Calu3 (cell line): ENCODE measurements at regions not wholly inside any gene's neighbourhood (a gene's known extent, or its start where the extent isn't known, plus 50 kb on each side); places are given as distances from the start of the nearest gene placed in this dataset.

Experiments used
- BruUV-seq: library from RNA; stranded (reverse); fragments of 400-500 nt; replicated peaks from 2 replicates; lab custom pipeline; 2021; lab: Mats Ljungman, UMichigan
- CTCF ChIA-PET: fragments of 300-600 bp; sonication (Branson Sonifier 250); formaldehyde crosslinking; loops from one replicate; lab custom pipeline; 2022; ENCODE audit warnings: antibody characterized with exemption; lab: Charles Lee
- DNase-seq: peaks from one replicate; pipeline ENCODE4 v3.0.0; 2022
- H3K27ac Mint-ChIP-seq: one replicate; pipeline ENCODE4 v1.8.0; 2022; ENCODE audit warnings: mixed read lengths; ENCODE audit not compliant: unreplicated experiment
- H3K27me3 Mint-ChIP-seq: one replicate; pipeline ENCODE4 v1.8.0; 2022; ENCODE audit warnings: mixed read lengths; ENCODE audit not compliant: unreplicated experiment
- H3K36me3 Mint-ChIP-seq: one replicate; pipeline ENCODE4 v1.8.0; 2022; ENCODE audit warnings: mild to moderate bottlenecking, moderate library complexity, mixed read lengths; ENCODE audit not compliant: insufficient read depth, unreplicated experiment
- H3K4me1 Mint-ChIP-seq: one replicate; pipeline ENCODE4 v1.8.0; 2022; ENCODE audit warnings: mild to moderate bottlenecking, low read depth, mixed read lengths; ENCODE audit not compliant: unreplicated experiment
- H3K4me3 Mint-ChIP-seq: one replicate; pipeline ENCODE4 v1.8.0; 2022; ENCODE audit warnings: mild to moderate bottlenecking, low read depth, moderate library complexity, mixed read lengths; ENCODE audit not compliant: unreplicated experiment
- H3K9me3 Mint-ChIP-seq: one replicate; pipeline ENCODE4 v1.8.0; 2022; ENCODE audit warnings: low read depth, mixed read lengths; ENCODE audit not compliant: unreplicated experiment
- intact Hi-C: fragments of 100-400 bp; cut with micrococcal nuclease; formaldehyde crosslinking; loops from one replicate; pipeline ENCODE4 v1.10.0; 2022; ENCODE audit not compliant: unreplicated experiment
- TF ChIP-seq, protein P1 (sequence below): fragments of 200-600 bp; IDR thresholded peaks from one replicate; pipeline ENCODE4 v1.8.0; 2022; ENCODE audit warnings: antibody characterized with exemption; ENCODE audit not compliant: unreplicated experiment

DNA sequence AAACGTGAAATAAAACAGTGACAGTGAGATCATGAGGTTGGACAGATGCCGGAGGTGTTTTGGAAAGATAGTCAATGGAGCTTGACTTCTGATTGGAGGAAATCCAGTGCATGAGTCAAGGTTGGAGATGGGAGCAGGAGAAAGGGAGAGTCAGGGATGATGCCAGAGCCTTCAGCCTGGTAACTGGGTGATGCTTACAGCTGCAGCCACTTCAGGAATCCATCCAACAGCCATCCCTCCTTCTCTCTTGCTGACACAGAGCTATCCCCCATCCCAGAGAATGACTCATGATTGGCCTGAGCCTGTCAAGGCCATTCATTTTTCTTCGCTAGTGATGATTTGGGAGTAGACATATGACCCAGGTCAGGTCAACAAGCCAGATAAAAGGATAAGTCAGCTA, 112.8 kb downstream of the SAMD5 start:
- H3K36me3 Mint-ChIP-seq: no peaks in the 10 kb centered on the region
- H3K4me1 Mint-ChIP-seq: no peaks in the 10 kb centered on the region
- H3K27me3 Mint-ChIP-seq: no peaks in the 10 kb centered on the region
- CTCF ChIA-PET: no interaction called here
- TF ChIP-seq, protein P1, sequence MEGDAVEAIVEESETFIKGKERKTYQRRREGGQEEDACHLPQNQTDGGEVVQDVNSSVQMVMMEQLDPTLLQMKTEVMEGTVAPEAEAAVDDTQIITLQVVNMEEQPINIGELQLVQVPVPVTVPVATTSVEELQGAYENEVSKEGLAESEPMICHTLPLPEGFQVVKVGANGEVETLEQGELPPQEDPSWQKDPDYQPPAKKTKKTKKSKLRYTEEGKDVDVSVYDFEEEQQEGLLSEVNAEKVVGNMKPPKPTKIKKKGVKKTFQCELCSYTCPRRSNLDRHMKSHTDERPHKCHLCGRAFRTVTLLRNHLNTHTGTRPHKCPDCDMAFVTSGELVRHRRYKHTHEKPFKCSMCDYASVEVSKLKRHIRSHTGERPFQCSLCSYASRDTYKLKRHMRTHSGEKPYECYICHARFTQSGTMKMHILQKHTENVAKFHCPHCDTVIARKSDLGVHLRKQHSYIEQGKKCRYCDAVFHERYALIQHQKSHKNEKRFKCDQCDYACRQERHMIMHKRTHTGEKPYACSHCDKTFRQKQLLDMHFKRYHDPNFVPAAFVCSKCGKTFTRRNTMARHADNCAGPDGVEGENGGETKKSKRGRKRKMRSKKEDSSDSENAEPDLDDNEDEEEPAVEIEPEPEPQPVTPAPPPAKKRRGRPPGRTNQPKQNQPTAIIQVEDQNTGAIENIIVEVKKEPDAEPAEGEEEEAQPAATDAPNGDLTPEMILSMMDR: no peak
- H3K4me3 Mint-ChIP-seq: no peak overlapping the region
- BruUV-seq: no TSS peak
- intact Hi-C loops: no loop called here
- H3K27ac Mint-ChIP-seq: no peak overlapping the region
- H3K9me3 Mint-ChIP-seq: peaks cover 8% of the 10 kb centered on the region
- DNase-seq: no peak

DNA sequence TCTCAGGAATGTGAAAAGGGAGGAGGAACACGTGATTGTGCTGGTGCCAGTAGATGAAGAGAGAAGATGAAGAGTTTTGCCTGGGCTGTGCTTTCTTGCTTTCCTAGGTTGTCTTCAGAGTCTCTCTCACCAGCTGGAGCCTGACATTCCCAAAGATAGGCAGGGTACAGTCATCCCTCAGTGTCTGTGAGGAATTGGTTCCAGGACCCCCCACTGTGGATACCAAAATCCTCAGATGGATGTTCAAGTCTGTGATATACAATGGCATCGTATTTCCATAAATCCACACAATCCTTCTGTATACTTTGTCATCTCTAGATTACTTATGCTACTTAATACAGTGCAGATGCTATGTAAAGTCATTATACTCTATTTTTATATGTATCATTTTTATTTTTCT, 113.5 kb downstream of the SAMD5 start:
- TF ChIP-seq, protein P1: no peak
- CTCF ChIA-PET: no interaction called here
- intact Hi-C loops: no loop called here
- no peak overlapping the region for H3K4me3 Mint-ChIP-seq
- no peak for DNase-seq
- H3K4me1 Mint-ChIP-seq: no peaks in the 10 kb centered on the region
- peaks cover 5% of the 10 kb centered on the region for H3K9me3 Mint-ChIP-seq
- H3K27me3 Mint-ChIP-seq: no peaks in the 10 kb centered on the region
- H3K27ac Mint-ChIP-seq: no peak overlapping the region
- no peaks in the 10 kb centered on the region for H3K36me3 Mint-ChIP-seq
- no TSS peak for BruUV-seq

- BruUV-seq: no TSS peak
These were observed 116.5 kb downstream of the SAMD5 start for GRCh38 chr6:147624946-147625515.

DNA sequence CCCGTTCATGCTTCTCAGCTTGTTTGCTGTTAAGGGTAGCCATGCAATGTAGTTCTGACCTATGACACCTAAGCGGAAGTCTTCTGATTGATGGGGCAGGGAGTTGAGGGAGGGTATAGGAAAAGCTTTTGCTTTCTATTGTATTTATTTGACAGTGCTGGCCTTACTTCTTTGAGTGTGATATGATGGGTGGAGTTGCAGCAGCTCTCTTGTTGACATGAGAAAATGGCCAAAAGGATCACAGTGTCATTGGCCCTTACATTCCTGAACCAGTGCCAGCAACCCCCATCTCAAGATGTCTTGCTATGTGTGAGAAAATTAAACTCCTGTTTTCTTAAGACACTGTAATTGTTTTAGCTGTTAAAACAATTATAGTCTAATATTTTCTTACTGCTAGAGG, 117.5 kb downstream of the SAMD5 start:
- BruUV-seq: no TSS peak
- CTCF ChIA-PET: interaction anchor here (0.5 kb wide), 1 partner anchor 861 kb away, joined by 3 read pairs; no protein-coding TSS in a partner anchor
- H3K27ac Mint-ChIP-seq: no peak overlapping the region
- intact Hi-C loops: no loop called here
- H3K4me3 Mint-ChIP-seq: no peak overlapping the region
- peaks cover 3% of the 10 kb centered on the region for H3K9me3 Mint-ChIP-seq
- TF ChIP-seq, protein P1: no peak
- H3K36me3 Mint-ChIP-seq: no peaks in the 10 kb centered on the region
- DNase-seq: no peak
- no peaks in the 10 kb centered on the region for H3K4me1 Mint-ChIP-seq
- H3K27me3 Mint-ChIP-seq: no peaks in the 10 kb centered on the region

More at GRCh38 chr6:147624946-147625515, 116.5 kb downstream of the SAMD5 start:
- intact Hi-C loops: no loop called here
- H3K27ac Mint-ChIP-seq: no peak overlapping the region
- H3K4me1 Mint-ChIP-seq: no peaks in the 10 kb centered on the region
- no peak for DNase-seq
- CTCF ChIA-PET: no interaction called here
- H3K36me3 Mint-ChIP-seq: no peaks in the 10 kb centered on the region
- H3K4me3 Mint-ChIP-seq: no peak overlapping the region
- TF ChIP-seq, protein P1: no peak
- no peaks in the 10 kb centered on the region for H3K27me3 Mint-ChIP-seq
- H3K9me3 Mint-ChIP-seq: no peaks in the 10 kb centered on the region
